ENCODE measurements at regions not wholly inside any gene's neighbourhood (a gene's known extent, or its start where the extent isn't known, plus 50 kb on each side); places are given as distances from the start of the nearest gene placed in this dataset.

GRCh38 chr7:12031186-12031585, 179.9 kb upstream of the TMEM106B start:
- no peak for TF ChIP-seq EZH2 (IDR thresholded peaks at IDR 0.05; ENCODE audit: borderline replicate concordance, low read length)
- TF ChIP-seq CTCF (conservative IDR thresholded peaks at IDR 0.05 in 1 of 2, IDR thresholded peaks at IDR 0.05 in 1 of 2; ENCODE audit: extremely low read depth in 1 of 2, insufficient read depth in 1 of 2, low read depth in 1 of 2, low read length in 2 of 2), result no peak
